Kidney (tissue), 13 donors: ENCODE measurements at regions not wholly inside any gene's neighbourhood (a gene's known extent, or its start where the extent isn't known, plus 50 kb on each side); places are given as distances from the start of the nearest gene placed in this dataset.

Experiments used
- DNase-seq, 5 donors: peaks; one replicate each; pipeline ENCODE4 v3.0.0-alpha.2; 2013 to 2020
- FAIRE-seq: peaks from 2 replicates; lab custom pipeline; 2012; peaks lifted over from hg19 to GRCh38; lab: Jason Lieb, UNC
- H3K27ac ChIP-seq, 2 donors: one replicate each; pipeline ENCODE4 v1.7.0; 2013; ENCODE audit warnings: low read depth in 2 of 2, low read length in 2 of 2, inconsistent platforms in 1 of 2
- H3K27me3 ChIP-seq: one replicate; pipeline ENCODE4 v1.7.1; 2013; ENCODE audit warnings: low read length, inconsistent platforms; ENCODE audit not compliant: control insufficient read depth, insufficient read depth
- H3K36me3 ChIP-seq, 3 donors: one replicate each; pipeline versions ENCODE4 v1.7.0 to v1.7.1; 2013; ENCODE audit warnings: low read length in 3 of 3, control low read depth in 1 of 3, inconsistent platforms in 1 of 3; ENCODE audit not compliant: insufficient read depth in 3 of 3, control insufficient read depth in 2 of 3
- H3K4me1 ChIP-seq, 3 donors: one replicate each; pipeline versions ENCODE4 v1.7.0 to v1.7.1; 2013; ENCODE audit warnings: low read length in 3 of 3, inconsistent platforms in 1 of 3, low read depth in 1 of 3; ENCODE audit not compliant: control insufficient read depth in 2 of 3, insufficient read depth in 2 of 3
- H3K4me3 ChIP-seq, 3 donors: one replicate each; pipeline versions ENCODE4 v1.7.0 to v1.8.1; 2013; ENCODE audit warnings: low read length in 3 of 3, control low read depth in 1 of 3, inconsistent platforms in 1 of 3
- H3K9ac ChIP-seq, 3 donors: one replicate each; pipeline versions ENCODE4 v1.7.0 to v1.7.1; 2013; ENCODE audit warnings: low read length in 3 of 3, control low read depth in 1 of 3, inconsistent platforms in 1 of 3
- H3K9me3 ChIP-seq, 3 donors: one replicate each; pipeline versions ENCODE4 v1.7.0 to v1.7.1; 2013; ENCODE audit warnings: low read length in 3 of 3, control low read depth in 1 of 3, inconsistent platforms in 1 of 3; ENCODE audit not compliant: control insufficient read depth in 2 of 3, insufficient read depth in 1 of 3
- intact Hi-C: fragments of 100-400 bp; cut with DNase I; formaldehyde crosslinking; loops from one replicate; pipeline ENCODE4 v1.11.1; 2022
- TF ChIP-seq, protein P1 (sequence below): IDR thresholded peaks from 3 replicates; pipeline ENCODE4 v1.5.1; 2012; ENCODE audit warnings: mild to moderate bottlenecking, moderate library complexity, borderline replicate concordance; ENCODE audit not compliant: insufficient read depth; ENCODE audit errors: extremely low read depth
- donor health status: control.
- donor health status: control.
- donor health status: control.
- donor health status: control.
- donor health status: control.
- donor health status: DM: yes; HTN: yes; CAD: no.
- donor health status: Normal renal cell carcinoma (clear cell type).

GRCh38 chr18:76634564-76634963 lies 139.5 kb upstream of the ZNF516 start:
- H3K36me3 ChIP-seq = no peaks in the 10 kb centered on the region
- no peak for DNase-seq
- no peak overlapping the region for H3K27ac ChIP-seq
- H3K27me3 ChIP-seq = no peaks in the 10 kb centered on the region
- no peak overlapping the region for H3K4me3 ChIP-seq
- no peaks in the 10 kb centered on the region for H3K4me1 ChIP-seq
- no peak overlapping the region for H3K9ac ChIP-seq
- TF ChIP-seq, protein P1, sequence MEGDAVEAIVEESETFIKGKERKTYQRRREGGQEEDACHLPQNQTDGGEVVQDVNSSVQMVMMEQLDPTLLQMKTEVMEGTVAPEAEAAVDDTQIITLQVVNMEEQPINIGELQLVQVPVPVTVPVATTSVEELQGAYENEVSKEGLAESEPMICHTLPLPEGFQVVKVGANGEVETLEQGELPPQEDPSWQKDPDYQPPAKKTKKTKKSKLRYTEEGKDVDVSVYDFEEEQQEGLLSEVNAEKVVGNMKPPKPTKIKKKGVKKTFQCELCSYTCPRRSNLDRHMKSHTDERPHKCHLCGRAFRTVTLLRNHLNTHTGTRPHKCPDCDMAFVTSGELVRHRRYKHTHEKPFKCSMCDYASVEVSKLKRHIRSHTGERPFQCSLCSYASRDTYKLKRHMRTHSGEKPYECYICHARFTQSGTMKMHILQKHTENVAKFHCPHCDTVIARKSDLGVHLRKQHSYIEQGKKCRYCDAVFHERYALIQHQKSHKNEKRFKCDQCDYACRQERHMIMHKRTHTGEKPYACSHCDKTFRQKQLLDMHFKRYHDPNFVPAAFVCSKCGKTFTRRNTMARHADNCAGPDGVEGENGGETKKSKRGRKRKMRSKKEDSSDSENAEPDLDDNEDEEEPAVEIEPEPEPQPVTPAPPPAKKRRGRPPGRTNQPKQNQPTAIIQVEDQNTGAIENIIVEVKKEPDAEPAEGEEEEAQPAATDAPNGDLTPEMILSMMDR = no peak
- intact Hi-C loops = no loop called here
- H3K9me3 ChIP-seq = no peaks in the 10 kb centered on the region
- no peak for FAIRE-seq

DNA sequence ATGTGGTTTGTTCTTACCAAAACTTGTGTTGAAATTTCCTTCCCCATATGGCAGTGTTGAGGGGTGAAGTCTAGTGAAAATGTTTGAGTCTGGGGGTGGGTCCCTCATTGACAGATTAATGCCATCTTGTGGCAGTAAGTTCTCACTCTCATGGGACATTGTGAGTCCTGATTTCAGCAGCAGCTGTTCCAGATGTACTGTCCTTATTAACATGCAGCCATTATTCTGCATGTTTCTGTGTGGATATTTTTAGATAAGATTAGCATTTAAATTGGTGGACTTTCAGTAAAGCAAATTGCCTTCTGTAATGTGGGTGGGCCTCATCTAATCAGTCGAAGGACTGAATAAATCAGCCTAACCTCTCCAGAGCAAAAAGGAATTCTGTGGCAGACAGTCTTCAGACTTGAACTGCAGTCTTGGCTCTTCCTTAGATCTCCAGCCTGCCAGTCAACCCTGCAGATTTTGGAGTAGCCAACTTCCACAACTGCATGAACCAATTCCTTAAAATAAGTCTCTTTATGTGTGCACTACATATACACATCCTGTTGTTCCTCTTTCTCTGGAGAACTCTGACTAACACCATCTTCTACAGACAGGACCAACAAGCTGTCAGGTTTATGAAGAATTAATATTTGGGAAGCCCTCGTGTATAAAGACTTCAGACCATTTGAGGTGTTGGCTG lies 138.7 kb upstream of the ZNF516 start:
- H3K9me3 ChIP-seq = no peaks in the 10 kb centered on the region
- DNase-seq (no peak), FAIRE-seq (no peak)
- H3K36me3 ChIP-seq = no peaks in the 10 kb centered on the region
- intact Hi-C loops = no loop called here
- H3K4me1 ChIP-seq = no peaks in the 10 kb centered on the region
- TF ChIP-seq, protein P1 = no peak
- no peak overlapping the region for H3K4me3 ChIP-seq
- no peak overlapping the region for H3K9ac ChIP-seq
- no peaks in the 10 kb centered on the region for H3K27me3 ChIP-seq
- H3K27ac ChIP-seq = no peak overlapping the region

GRCh38 chr18:76627444-76627843 lies 132.4 kb upstream of the ZNF516 start:
- no peak for DNase-seq
- TF ChIP-seq, protein P1 = no peak
- Histone ChIP-seq H3K27me3 (no peaks in the 10 kb centered on the region), H3K4me1 (no peaks in the 10 kb centered on the region), H3K4me3 (no peak overlapping the region), H3K9me3 (no peaks in the 10 kb centered on the region), H3K27ac (no peak overlapping the region), H3K36me3 (no peaks in the 10 kb centered on the region), H3K9ac (no peak overlapping the region)
- FAIRE-seq = no peak
- intact Hi-C loops = no loop called here

DNA sequence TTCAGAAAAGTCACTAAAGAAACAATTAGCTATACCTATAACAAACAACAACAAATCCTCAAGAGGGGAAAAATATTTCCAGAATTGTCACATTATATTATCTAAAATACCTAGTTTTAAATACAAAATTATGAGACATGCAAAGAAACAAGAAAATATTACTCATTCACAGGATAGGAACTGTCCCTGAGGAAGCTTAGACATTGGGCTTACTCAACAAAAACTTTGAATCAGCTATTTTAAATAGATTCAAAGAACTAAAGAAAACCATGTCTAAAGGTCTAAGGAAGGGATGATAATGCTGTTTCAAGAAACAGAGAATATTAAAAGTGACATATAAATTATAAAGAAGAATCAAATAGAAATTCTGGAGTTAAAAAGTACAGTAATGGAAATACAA lies 131.9 kb upstream of the ZNF516 start:
- no peak overlapping the region for H3K4me3 ChIP-seq
- intact Hi-C loops = no loop called here
- FAIRE-seq (no peak), DNase-seq (no peak)
- H3K36me3 ChIP-seq = no peaks in the 10 kb centered on the region
- no peaks in the 10 kb centered on the region for H3K9me3 ChIP-seq
- no peak overlapping the region for H3K27ac ChIP-seq
- TF ChIP-seq, protein P1 = no peak
- no peak overlapping the region for H3K9ac ChIP-seq
- no peaks in the 10 kb centered on the region for H3K4me1 ChIP-seq
- H3K27me3 ChIP-seq = no peaks in the 10 kb centered on the region
